ENCODE measurements at regions not wholly inside any gene's neighbourhood (a gene's known extent, or its start where the extent isn't known, plus 50 kb on each side); places are given as distances from the start of the nearest gene placed in this dataset.
"Not testable (repeated sequence)": the region's sequence is repeated elsewhere in the genome, so short reads cannot be mapped to it uniquely, and the experiment has no call there.

- no peak for TF ChIP-seq POLR2A (IDR thresholded peaks at IDR 0.05)
- no peak for TF ChIP-seq CTCF (IDR thresholded peaks at IDR 0.05)
- intact Hi-C loops (cut with DNase I): no loop called here
- H3K27me3 ChIP-seq: no peaks in the 10 kb centered on the region
- no peak overlapping the region for H3K27ac ChIP-seq
- ATAC-seq (no peak), DNase-seq (no peak)
- no peaks in the 10 kb centered on the region for H3K36me3 ChIP-seq
- peaks cover 0 to 7% (median 0%) of the 10 kb centered on the region in 12 donors for H3K9me3 ChIP-seq
- no peaks in the 10 kb centered on the region for H3K4me1 ChIP-seq
- no peak overlapping the region for H3K4me3 ChIP-seq
These were observed 1100.2 kb downstream of the FSCB start for GRCh38 chr14:43406931-43407330.

- 38 to 58% (median 52%) methylated on average over 1 of the region's 1 CpG for WGBS, 4 donors
- H3K4me3 ChIP-seq: no peak overlapping the region
- no peak for ATAC-seq
These were observed 1107.8 kb downstream of the FSCB start for GRCh38 chr14:43399289-43399688.

GRCh38 chr14:43370565-43370896 lies 1136.6 kb downstream of the FSCB start:
- H3K9me3 ChIP-seq; H3K27me3 ChIP-seq; H3K27ac ChIP-seq; ATAC-seq; H3K4me3 ChIP-seq; H3K4me1 ChIP-seq; DNase-seq; intact Hi-C loops (cut with DNase I); H3K36me3 ChIP-seq: not testable (repeated sequence)
- WGBS, 4 donors: 84 to 89% (median 87%) methylated on average over 6 to 8 of the region's 8 CpGs

More at GRCh38 chr14:43399289-43399688, 1107.8 kb downstream of the FSCB start:
- TF ChIP-seq CTCF (IDR thresholded peaks at IDR 0.05) (no peak), POLR2A (IDR thresholded peaks at IDR 0.05) (no peak)
- Histone ChIP-seq H3K36me3 (no peaks in the 10 kb centered on the region), H3K9me3 (peaks cover 0 to 3% (median 0%) of the 10 kb centered on the region in 12 donors), H3K27me3 (no peaks in the 10 kb centered on the region), H3K4me1 (no peaks in the 10 kb centered on the region), H3K27ac (no peak overlapping the region)
- intact Hi-C loops (cut with DNase I): no loop called here
- DNase-seq: no peak

- Histone ChIP-seq H3K27me3 (no peaks in the 10 kb centered on the region), H3K27ac (no peak overlapping the region), H3K4me1 (no peaks in the 10 kb centered on the region), H3K4me3 (no peak overlapping the region), H3K36me3 (no peaks in the 10 kb centered on the region), H3K9me3 (peaks cover 0 to 9% (median 0%) of the 10 kb centered on the region in 12 donors)
- TF ChIP-seq POLR2A (IDR thresholded peaks at IDR 0.05): no peak
- no peak for TF ChIP-seq CTCF (IDR thresholded peaks at IDR 0.05)
- 91 to 94% (median 92%) methylated on average over 21 of the region's 21 CpGs for WGBS, 4 donors
- DNase-seq: no peak
- intact Hi-C loops (cut with DNase I): no loop called here
- ATAC-seq: no peak
These were observed 1137.1 kb downstream of the FSCB start for GRCh38 chr14:43369710-43370564.

GRCh38 chr14:43362586-43362985 lies 1144.5 kb downstream of the FSCB start:
- Histone ChIP-seq H3K4me3 (no peak overlapping the region), H3K4me1 (no peaks in the 10 kb centered on the region), H3K27ac (no peak overlapping the region), H3K36me3 (no peaks in the 10 kb centered on the region), H3K27me3 (no peaks in the 10 kb centered on the region), H3K9me3 (no peaks in the 10 kb centered on the region)
- TF ChIP-seq POLR2A (IDR thresholded peaks at IDR 0.05) (no peak), CTCF (IDR thresholded peaks at IDR 0.05) (no peak)
- WGBS, 4 donors: 88 to 91% (median 89%) methylated on average over 3 of the region's 3 CpGs
- ATAC-seq: no peak
- no peak for DNase-seq
- intact Hi-C loops (cut with DNase I): no loop called here
